HG03378 (cell line): ENCODE measurements at regions not wholly inside any gene's neighbourhood (a gene's known extent, or its start where the extent isn't known, plus 50 kb on each side); places are given as distances from the start of the nearest gene placed in this dataset.
"Not testable (repeated sequence)": the region's sequence is repeated elsewhere in the genome, so short reads cannot be mapped to it uniquely, and the experiment has no call there.

Experiments used
- ATAC-seq: cut with Tn5 transposase; IDR thresholded peaks from one replicate; pipeline ENCODE4 v1.9.1; 2021; ENCODE audit warnings: mild to moderate bottlenecking, moderate library complexity; ENCODE audit not compliant: unreplicated experiment

- ATAC-seq = no peak
Measured at GRCh38 chr1:96557336-96557735, 164.2 kb upstream of the PTBP2 start.

GRCh38 chr1:96558635-96559034, 162.9 kb upstream of the PTBP2 start:
- no peak for ATAC-seq

DNA sequence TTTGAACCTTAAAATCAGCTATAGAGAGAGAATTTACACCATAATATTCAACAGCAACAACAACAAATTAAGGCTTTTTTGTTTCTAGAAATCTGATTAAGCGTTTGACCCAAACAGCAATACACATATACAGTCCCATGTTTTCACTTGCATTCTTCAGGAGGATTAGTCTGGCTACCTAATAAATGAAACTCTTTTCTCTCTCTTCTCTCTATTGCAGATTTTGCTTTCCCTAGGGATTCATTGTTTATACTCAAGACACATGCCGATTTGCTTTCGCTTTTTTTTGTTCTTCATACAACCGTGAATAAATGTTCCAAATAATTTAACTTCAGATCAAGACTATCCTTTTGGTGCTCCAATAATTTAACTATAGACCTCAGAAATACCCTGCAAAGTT, 162.4 kb upstream of the PTBP2 start:
- no peak for ATAC-seq

- no peak for ATAC-seq
Measured at GRCh38 chr1:96559707-96560596, 161.6 kb upstream of the PTBP2 start.

- ATAC-seq = no peak
Measured at GRCh38 chr1:96562094-96562493, 159.5 kb upstream of the PTBP2 start.

DNA sequence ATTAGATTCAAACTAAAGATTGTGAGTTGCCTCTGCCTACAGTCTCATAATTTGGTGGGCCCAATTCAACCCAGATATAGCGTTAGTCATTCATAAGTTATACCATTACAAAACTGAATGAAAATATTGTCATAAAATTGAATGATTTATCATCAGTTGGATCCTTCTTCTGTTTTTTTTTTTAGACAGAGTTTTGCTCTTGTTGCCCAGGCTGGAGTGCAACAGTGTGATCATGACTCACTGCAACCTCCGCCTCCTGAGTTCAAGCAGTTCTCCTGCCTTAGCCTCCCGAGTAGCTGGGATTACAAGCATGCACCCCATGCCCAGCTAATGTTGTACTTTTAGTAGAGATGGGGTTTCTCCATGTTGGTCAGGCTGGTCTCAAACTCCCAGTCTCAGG, 157.2 kb upstream of the PTBP2 start:
- ATAC-seq = not testable (repeated sequence)

DNA sequence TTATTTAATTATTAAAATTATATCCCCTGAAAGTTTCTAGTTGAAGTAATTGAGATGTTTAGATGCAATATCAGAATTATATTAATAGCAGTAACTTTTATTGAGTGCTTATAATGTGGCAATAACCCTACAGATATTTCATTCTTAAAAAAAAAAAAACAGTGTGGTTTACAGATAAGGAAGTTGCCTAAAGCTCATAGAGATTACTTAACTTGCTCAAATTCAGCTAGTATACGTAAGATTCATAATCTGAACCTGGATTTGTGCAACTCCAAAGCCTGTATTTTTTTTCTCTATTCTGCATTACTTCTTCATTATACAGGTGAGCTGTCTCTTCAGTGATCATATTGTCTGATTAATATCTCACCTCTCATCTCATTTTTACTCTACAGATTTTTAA, 156.0 kb upstream of the PTBP2 start:
- ATAC-seq = no peak

GRCh38 chr1:96568639-96569038, 152.9 kb upstream of the PTBP2 start:
- no peak for ATAC-seq

- ATAC-seq = no peak
Measured at GRCh38 chr1:96569288-96569687, 152.3 kb upstream of the PTBP2 start.

GRCh38 chr1:96579636-96580035, 141.9 kb upstream of the PTBP2 start:
- ATAC-seq = no peak

DNA sequence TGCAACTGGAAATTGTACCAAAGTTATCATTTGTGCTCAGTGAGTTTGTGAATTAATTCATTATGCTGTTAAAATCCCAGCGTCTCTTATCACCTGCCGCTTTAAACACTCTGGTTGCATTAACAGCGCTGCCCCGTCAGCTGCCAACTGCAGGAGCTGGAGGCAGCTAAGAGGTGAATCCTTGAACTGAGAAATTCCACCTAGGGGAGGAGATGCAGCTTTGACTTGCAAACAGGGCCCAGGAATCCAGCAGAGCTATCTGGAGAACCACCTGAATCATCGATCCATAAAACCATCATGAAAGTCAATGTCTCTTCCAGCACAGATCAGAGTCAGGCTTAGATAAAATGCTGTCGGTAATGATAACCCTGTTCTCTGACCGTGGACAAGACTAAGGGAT, 140.7 kb upstream of the PTBP2 start:
- ATAC-seq = no peak

DNA sequence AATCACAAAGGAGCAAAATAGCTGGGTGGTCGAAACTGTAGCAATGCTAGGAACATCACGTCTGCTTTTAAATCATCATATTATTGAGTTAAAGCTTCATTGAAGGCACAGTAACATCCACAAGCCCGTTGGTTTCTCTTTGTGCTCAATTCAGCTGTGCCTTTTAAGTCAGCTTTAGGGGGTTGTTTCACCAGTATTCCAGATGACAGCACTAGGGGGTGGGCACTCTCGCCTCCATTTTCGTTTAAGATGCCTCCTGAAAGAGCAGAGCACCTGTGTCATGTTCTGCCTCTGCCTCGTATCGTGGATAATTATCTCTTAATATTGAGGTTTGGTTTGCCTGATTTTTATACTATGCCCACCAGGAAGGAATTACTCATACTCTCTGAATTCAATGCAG, 139.8 kb upstream of the PTBP2 start:
- ATAC-seq = no peak

DNA sequence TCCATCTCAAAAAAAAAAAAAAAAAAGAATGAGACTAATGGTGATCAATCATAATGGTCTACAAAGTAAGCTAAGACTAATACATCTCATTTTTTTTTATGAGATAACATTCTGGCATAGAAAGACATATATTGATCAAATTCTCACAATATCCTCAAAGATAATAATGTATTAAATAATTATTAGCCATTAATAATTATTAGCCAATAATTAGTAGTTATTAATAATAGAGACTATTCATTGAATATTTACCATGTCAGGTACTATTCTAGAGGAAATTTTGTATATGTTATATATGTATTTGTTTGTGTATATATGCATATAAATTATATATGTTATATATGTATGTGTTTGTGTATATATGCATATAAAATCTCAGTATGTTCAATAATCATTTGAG, 137.7 kb upstream of the PTBP2 start:
- no peak for ATAC-seq

DNA sequence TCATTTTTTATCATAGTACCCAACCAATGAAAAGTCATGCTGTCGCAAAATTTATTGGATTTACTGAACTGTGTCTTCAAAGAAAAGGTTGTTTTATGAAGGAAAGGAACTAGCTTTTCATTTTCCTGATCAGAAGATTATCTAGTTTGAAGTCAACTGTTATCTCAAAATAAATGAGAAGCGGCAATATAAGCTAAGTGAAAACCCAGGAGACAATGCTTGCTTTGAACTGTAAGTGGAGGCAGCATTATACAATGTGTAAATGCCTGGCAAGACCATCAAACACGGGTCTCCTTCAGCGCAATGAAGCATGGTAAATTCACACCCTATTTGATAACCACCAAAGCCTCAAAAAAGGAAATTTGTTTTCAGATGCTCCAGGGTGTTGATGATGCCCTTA, 134.4 kb upstream of the PTBP2 start:
- ATAC-seq = no peak

- ATAC-seq = no peak
Measured at GRCh38 chr1:96588416-96588995, 133.1 kb upstream of the PTBP2 start.

- not testable (repeated sequence) for ATAC-seq
Measured at GRCh38 chr1:96595530-96595929, 126.1 kb upstream of the PTBP2 start.

- ATAC-seq = no peak
Measured at GRCh38 chr1:96596226-96596922, 125.2 kb upstream of the PTBP2 start.

- ATAC-seq = no peak
Measured at GRCh38 chr1:96597218-96597617, 124.4 kb upstream of the PTBP2 start.

DNA sequence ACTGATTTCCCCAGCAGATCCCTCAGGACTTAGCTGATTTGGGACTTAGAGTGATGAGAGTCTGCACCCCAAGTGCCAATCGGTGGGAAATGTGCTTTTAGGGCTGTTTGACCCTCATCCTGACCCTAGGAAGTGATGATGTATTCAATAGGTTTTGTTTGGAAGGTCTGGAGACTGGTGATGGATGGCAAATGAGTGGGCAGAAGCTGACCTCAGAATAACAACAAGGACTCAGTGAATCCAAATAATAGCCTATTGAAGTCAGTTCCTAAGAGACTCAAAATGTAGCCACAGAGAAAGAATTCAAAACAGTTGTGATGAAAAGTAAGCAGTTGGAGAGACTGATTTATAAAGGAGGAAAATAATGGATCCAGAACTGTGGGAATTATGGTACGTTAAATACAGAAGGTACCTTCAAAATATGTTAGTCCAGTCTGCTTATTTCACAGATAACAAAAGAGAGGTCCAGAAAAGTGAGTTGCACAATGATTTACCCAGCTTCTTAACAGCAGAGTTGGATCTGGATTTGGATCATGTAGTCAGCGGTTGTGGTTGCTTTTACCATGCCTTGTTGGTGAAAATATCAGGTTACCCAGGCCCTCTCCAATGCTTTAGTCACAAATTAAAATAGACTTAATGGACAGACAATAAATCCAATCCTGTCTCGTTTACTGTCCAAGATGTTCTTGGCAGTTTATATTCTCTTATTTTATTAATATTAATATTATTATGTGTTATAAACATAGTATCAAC, 123.0 kb upstream of the PTBP2 start:
- ATAC-seq = no peak

- not testable (repeated sequence) for ATAC-seq
Measured at GRCh38 chr1:96604620-96605019, 117.0 kb upstream of the PTBP2 start.

DNA sequence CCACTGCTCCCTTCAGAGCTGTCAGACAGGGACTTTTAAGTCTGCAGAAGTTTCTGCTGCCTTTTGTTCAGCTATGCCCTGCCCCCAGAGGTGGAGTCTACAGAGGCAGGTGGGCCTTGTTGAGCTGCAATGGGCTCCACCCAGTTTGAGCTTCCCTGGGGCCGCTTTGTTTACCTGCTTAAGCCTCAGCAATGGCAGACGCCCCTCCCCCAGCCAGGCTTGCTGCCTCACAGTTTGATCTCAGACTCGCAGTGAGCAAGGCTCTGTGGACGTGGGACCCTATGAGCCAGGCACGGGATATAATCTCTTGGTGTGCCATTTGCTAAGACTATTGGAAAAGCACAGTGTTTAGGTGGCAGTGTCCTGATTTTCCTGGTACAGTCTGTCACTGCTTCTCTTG, 104.2 kb upstream of the PTBP2 start:
- ATAC-seq = not testable (repeated sequence)
